Hypothalamus (tissue), 51 donors: ENCODE measurements at regions not wholly inside any gene's neighbourhood (a gene's known extent, or its start where the extent isn't known, plus 50 kb on each side); places are given as distances from the start of the nearest gene placed in this dataset.
"Not testable (repeated sequence)": the region's sequence is repeated elsewhere in the genome, so short reads cannot be mapped to it uniquely, and the experiment has no call there.

Experiments used
- DNase-seq, 51 donors: peaks; one replicate each; lab custom pipeline; 2025; lab: John Stamatoyannopoulos, UW

DNA sequence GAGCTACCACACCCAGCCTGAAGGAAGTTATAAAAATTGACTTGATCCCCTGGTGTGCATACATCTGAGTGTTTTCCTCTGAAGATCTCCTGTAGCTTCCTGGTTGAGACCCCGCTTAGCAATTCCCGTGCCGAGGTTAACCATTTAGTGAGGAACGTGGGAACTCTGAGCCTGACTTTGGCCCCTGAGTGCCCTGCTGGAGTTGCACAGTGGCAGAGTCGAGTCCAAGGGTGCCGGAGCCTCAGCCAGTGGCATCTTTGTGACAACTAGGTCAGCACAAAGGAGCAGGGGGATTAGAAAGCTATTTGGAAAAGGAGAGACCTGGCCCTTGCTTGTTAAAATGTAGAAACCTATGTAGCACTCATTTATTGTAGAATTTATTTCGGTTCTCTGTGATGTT lies 561.2 kb upstream of the SALL3 start:
- no peak for DNase-seq

DNA sequence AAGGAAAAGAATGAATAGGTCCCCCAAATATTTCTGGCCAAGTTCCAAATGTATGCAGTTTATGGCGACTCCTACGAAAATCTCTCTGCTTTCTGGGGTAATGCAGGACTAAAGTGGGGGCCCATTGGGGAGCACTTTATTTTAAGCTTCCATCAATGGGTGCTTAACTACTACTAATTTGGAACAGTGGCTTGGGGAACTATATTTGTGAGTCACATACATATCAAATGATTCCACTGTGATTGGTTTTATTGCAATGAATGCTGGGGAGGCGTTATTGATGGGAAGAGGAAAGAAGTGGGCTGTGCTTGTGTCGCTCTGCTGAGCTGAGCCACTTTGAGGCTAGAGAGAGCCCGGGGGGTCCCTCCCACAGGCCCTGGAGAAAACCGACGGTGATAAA lies 560.4 kb upstream of the SALL3 start:
- DNase-seq, result no peak

DNA sequence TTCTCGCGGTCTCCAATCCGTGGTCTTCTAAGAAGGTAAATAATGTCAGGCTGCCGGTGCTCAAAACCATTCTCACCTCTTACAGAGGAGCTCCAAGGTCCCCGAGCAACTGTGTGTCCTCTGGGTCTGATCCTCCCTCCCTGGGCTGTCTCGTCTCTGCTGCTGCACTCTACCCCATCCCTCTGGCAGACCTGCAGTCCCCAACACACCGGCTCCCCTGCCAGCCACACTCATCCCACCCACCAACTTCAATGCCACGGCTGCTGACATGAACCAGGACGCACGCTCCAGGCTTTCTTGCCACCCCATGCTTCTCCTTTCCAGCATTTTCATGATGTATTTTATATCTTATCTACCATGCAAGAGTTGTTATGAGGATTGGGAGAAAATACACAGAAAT lies 559.5 kb upstream of the SALL3 start:
- no peak for DNase-seq

DNA sequence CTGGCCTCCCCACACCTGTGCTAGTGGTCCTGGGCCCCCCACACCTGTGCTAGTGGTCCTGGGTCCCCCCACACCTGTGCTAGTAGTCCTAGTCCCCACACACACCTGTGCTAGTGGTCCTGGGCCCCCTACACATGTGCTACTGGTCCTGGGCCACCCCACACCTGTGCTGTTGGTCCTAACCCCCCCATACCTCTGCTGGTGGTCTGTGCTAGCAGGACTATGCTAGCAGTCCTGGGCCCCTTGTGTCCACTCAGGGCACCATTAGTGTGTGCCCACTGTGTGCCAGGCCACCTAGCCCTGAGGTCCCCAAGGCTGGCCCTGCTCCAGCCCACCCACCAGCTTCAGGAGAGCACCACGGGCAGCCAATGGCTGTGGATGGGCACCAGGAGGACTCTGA lies 558.2 kb upstream of the SALL3 start:
- no peak for DNase-seq

DNA sequence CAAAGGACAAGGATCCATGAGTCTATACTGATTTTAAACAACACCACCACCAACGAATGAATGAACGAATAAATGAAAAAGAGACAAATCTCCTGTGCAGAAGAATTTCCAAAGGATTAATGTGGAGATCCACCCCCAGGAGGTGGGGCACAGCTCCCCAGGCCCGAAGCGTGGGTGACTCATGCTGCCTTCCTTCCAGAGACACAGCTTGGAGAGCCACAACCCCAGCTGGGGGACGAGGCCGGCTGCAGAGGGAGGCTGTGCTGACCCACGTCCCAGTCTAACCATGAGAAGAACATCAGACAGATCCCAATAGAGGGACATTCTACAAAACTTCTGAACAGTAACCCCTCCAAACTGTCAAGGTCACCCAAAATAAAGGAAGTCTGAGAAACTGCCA lies 557.3 kb upstream of the SALL3 start:
- DNase-seq, result no peak

DNA sequence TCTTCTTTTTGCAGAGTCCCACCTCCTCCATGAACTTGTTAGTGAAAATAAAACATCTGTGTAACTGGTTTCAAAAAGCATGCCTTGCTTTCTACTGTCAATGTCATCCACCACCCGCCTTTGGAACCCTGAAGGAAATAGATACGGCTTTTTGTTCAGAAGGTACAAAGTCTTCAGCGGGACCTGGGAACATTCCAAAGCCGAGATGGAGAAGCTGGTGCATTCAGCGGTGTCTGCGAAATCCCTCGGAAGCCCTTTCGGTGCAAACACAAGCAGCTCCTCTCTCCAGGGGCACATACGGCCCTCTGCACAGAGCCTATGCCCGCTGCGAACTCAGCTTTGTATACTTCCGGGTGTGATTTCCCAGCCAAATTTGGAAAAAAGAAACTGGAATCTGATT lies 555.8 kb upstream of the SALL3 start:
- DNase-seq, result no peak

DNA sequence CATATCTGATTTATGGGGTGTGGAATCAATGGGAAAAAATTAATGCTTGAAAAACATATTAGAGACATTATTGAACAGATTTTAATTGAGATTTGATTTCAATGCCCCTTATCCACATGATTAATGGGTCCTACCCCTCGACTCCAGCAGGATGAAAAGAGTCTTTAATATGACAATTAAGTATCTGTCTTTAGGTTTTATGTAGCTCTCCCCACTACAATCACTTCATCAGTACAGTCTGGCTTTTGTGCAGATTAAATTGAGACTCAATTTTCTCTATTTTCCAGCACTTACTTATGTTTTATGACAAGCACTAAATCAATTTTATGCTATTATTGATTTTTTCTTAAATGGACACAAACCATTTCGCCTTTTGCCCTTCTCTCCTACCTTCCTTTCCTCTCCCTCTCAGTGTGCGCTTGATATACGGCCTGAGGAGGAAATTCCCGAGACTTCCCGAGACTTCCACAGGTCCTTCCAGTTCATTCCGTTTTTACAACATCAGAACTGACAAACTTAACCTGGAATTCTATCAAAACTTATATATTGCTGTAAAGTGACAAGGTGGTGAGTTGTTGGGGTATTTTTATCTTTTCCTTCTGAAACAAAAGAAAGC lies 555.1 kb upstream of the SALL3 start:
- no peak for DNase-seq

DNA sequence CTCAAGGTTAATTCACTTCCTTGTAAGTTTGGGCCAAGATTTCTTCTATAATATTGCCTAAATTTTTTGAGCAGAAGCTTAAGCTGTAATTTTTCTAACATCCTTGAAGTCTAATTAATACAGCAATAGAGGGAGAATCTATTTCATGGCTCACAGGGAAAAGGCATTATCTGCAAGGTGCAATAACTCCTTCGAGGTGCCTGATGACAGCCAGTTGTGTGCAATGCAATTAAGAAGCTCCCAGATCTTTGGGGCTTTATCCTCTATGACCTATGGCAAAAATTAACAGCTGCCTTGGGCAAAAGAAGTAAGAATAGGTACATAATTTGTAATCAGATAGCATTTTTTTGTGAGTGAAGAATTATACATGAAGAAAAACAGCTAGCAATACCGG lies 554.6 kb upstream of the SALL3 start:
- no peak for DNase-seq

DNA sequence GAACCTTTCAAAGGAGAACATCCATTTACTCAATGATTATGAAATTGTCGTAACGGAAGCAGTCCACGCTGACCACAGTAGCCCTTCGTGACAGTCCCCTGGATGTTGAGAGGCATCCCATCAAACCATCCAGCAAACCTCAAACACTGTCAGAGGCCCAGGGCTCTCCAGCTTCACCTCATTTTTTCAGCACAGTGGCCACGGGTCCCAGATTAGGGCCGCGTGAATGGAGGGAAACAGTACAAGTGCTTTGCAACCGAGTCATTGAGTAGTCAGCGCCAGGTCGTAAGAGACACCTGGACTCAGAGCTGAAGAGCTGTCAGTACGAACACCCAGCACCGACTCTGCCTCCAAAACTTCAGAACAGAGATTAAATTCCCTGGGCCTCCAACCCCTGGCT lies 552.5 kb upstream of the SALL3 start:
- DNase-seq, result no peak

DNA sequence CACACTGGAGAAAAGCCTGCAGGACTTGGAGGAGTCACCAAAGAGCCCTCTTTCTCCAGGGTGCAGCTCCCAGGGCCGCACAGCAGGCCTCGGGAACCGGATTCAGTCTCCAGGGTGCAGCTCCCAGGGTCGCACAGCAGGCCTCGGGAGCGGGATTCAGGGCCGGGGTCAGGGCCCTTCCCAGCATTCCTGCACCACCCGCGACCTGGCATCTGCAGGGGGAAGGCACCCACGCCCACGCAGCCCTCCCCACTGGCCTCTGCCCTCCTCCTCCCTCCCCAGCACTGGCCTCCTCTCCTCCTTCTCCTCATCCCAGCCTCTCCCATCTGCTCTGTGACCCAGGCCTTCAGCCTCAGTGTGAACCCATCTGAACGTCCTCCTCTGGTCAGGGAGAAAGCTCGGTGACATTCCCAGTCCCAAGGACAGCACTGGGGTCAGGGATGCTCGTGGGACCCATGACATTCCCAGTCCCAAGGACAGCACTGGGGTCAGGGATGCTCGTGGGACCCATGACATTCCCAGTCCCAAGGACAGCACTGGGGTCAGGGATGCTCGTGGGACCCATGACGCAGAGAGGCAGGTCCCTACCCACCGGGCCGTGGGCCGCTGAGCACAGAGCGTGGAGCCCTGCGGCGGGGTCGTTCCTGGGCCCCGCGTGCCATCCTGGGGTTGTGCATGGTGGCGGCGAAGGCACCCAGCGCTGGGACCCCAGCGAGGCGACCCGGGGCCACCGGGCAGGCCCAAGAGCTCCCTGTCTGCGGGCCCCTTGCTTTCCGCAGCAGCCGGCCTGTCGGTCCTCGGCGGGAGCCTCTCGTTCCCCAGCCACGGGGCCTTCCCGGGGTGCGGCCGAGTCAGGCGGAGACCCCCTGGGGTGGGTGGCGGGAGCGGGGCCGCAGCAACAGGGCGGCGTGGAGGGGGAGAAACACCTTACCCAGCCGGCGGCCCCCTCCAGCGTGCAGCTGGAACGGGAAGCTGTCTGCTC lies 550.2 kb upstream of the SALL3 start:
- DNase-seq, result no peak

DNA sequence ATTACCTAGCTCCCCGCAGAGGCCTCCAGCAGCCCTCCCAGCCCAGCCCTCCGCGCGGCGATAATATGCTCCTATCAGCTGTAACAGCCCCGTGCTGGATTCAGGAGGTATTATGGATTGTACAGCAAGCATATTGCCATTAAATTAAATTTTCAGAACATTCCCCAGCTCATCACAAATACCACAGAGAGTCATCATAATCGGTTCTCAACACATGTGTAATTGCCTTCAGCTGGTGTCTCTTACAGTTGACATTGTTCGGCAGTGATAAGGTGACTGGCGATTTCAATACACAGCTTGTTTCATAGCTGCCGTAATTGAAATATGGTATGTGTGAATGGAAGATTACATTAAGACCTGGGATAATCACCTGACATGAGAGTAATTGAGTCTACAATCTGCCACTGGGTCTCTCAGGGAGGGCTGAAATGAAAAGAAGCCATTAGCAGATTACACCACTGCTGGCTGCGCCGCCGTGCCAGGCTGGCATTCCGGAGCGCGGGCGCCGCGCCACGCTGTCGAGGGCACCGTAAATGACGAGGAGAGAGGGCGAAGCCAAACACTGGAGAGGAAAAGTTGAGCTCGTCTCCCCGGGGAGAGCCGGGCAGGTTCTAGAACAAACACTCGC lies 549.4 kb upstream of the SALL3 start:
- DNase-seq, result no peak

DNA sequence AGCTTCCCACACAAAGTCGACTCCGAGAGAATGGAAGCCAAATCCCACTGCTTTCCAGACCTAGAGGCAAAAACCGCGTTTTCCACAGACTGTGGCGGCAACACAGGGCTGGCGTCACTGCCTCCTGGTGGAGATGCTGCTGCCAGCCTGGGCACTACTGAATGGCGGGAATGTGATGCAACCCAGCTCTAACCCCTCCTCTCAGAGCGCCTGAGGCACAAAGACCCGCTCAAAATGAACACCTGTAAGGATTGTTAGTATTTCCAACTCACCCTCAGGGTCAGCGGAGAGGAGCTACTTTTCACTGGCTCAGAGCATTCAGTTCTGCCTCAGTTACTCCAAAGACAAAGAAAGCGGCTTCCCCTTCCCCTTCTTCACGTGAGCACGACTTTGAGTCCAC lies 548.0 kb upstream of the SALL3 start:
- no peak for DNase-seq

DNA sequence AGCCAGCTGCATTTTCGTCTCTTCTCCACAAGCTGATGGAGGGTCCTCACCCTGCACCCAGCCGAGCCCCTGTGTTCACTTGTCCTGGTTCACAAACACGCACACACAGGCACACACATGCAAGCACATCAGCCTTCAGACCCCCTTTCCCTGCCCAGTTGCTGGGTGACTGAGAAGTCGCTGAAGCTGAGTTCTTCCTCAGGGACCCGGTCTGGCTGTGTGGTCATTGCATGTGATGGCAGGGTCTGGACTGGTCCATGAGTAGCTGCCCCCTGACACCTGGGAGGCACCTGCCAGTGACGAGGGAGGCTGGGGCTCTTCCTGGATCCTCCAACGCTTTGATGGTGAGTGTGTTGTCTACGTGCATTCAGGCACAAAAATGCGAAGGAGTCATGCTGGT lies 546.1 kb upstream of the SALL3 start:
- DNase-seq, result no peak

DNA sequence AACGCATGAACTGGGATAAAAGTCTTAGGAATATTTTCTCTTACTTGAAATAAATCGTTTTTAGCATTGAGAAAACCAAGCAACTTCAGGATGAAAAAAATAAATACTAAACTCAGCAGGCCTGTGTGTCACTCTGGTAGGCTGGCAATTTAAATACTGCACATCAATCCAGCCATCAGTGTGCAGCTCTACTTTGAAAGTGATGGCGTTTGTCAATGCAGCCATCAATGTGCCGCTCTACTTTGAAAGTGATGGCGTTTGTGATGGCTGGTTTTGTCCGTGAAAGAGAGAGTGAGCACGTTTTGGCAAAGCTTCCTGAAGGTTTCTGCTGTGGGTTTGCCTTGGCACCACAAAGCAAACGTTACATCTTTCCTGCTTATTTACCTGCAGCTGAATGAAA lies 543.5 kb upstream of the SALL3 start:
- DNase-seq, result no peak

DNA sequence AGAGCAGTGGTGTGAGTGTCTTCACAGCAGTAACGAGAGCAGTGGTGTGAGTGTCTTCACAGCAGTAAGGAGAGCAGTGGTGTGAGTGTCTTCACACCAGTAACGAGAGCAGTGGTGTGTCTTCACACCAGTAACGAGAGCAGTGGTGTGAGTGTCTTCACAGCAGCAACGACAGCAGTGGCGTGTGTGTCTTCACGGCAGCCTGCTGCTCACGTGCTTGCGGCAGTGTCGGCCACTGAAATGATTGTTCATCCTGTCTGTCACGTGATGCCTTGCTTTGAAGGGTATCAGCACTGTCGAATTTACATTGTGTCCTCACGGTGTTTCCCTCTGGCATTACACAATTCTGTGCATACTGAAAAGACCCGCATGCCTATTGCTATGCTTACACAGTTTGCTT lies 541.4 kb upstream of the SALL3 start:
- not testable (repeated sequence) for DNase-seq

DNA sequence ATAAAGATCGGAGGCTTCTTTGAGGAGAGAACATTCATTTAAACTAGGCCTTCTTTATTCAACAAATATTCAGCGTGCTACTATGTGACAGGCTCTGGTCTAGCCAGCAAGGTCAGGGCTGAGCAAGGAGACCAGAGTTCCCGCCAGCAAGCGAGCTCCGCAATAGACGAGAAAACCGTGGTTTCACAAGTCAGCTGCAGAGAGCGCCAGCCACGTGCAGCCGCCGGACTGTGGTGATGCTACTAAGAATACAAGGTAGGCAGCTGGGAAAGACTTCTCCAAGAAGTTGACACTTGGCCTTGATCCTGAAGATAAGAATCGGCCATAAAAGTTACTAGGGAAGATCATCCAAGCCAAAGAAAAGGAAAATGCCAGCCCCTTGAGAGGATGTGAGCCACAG lies 533.7 kb upstream of the SALL3 start:
- DNase-seq, result no peak

DNA sequence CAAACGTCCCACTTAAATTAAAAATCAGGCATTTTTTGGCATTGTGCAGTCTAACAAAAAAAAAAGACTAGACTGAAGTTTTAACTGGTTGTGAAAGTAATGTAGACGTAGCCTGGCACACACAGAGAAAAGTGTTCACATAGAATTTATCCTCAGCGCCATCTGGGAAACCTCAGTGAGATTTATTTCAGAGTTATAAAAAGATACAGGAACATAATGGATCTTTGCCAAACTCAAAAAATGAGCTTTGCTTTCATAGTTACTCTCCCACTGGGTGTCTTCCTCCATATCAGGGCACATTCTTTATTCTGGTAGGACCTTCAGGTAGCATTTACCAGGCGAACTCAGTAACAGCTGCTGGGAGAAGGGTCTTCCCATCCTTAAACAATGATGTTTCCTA lies 532.4 kb upstream of the SALL3 start:
- no peak for DNase-seq

DNA sequence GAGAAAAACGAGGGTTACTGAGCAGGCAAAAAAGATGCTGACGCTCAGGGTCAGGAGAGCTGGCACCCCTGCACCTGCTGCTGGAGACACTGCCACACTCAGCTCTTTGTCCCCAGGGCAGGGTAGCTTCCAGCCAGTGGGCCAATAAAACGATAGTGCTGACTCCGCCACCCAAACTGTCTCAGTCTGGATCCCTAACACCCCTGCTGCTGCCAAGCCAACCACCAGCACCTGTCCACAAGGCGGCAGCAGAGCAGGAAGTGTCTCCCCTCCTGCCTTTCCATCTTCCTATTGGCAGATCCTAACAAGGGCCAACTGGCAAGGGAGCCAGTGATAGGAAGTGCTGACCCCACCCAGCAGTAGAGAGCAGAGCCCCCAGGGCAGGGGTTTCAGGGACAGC lies 531.5 kb upstream of the SALL3 start:
- no peak for DNase-seq

DNA sequence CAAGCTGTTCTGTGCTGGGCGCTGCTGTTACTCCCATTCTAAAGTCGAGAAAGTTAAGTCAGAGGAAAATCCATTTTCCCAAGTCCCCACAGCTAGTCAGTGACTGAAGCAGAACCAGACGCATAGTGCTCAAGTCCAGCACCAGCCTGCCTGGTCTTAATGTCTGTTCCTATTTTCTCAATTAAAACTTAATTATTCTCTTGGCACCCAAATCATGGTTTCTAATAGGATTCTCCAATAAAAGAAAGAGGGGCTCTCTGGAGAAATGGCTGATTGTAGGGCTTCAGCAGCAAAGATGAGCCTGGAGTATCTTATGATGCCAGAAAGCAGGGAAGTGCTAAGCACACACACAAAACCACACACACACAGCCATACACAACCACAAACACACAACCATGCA lies 531.0 kb upstream of the SALL3 start:
- DNase-seq, result no peak

DNA sequence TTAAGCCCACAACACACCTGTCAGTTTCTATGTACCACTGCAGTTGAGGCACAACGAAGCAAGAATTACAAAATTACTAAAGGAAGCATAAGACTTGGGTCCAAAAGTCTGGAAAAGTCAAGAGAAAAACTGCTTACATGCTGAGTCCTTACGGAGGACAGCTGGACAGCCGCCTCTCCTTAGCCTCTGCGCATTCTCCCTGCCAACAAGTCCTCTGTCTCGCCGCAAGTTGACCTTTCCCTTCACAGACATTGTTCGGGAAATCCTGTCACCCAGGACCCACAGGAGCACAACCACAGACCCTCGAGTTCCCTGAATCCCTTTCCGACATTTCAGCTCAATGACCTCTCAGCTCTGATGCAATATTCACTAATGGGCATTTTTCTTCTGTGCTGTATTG lies 525.4 kb upstream of the SALL3 start:
- DNase-seq, result no peak

DNA sequence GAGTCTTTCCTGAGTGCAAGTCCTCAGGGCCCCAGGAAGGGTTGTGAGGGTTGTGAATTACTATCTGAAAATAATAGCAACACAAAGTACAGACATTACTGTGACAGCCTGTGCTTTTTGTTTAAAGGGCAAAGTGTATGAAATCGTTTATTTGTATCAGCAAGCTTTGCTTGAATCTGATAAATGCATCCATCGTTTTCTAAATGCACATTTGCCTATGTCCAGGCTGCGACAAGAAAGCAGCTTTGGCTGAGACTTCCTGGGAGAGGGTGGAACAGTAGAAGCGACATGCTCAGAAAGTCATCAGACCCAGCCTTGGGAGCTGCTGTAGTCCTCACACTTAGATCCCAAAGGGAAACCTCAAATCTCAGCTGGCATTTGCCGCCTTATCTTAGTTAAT lies 524.2 kb upstream of the SALL3 start:
- no peak for DNase-seq

DNA sequence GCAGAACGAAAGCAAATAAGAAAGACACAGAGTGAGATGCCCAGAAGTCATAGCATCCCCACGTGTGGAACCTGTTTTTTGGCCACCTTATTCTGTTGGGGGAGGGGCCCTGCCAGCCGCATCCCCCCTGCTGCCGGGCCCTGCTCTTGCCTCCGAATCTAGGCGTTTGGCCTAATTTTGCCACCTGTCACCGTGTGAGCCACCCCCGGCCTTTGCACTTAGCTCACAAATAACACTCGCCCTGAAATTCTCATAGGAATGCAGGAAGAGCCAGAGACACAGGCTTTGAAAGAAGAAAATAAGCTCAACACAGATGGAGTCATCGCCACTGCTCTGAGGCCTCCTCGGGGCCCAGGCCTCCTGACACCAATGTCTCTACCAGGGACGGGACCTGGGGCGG lies 522.6 kb upstream of the SALL3 start:
- no peak for DNase-seq
